B cell (primary cell): ENCODE measurements at regions not wholly inside any gene's neighbourhood (a gene's known extent, or its start where the extent isn't known, plus 50 kb on each side); places are given as distances from the start of the nearest gene placed in this dataset.
"Not testable (repeated sequence)": the region's sequence is repeated elsewhere in the genome, so short reads cannot be mapped to it uniquely, and the experiment has no call there.

ENCODE experiments used
- ATAC-seq: fragments of 200-7000 bp; cut with Tn5 transposase; one replicate; pipeline ENCODE4 v1.10.0; 2021; ENCODE audit warnings: low read depth, mild to moderate bottlenecking, moderate number of reproducible peaks, moderate library complexity
- CTCF ChIA-PET: fragments of 350-600 bp; sonication (Branson Sonifier 250); formaldehyde crosslinking; loops from one replicate; lab custom pipeline; 2021; ENCODE audit warnings: antibody characterized with exemption, inconsistent platforms; lab: Charles Lee
- POLR2A ChIA-PET: fragments of 350-600 bp; sonication (Branson Sonifier 250); formaldehyde crosslinking; loops from one replicate; lab custom pipeline; 2021; ENCODE audit warnings: antibody characterized with exemption; lab: Charles Lee
- DNase-seq: peaks from one replicate; pipeline ENCODE4 v3.0.0; 2013
- H2AFZ ChIP-seq: 2 replicates; pipeline ENCODE4 v1.6.1; 2012; ENCODE audit warnings: mild to moderate bottlenecking, low read depth, low read length; ENCODE audit not compliant: insufficient read depth, poor library complexity, severe bottlenecking
- H3K27ac ChIP-seq, 2 donors: 1 replicate in 1 of 2; 2 replicates in 1 of 2; pipeline ENCODE4 v1.5.1; 2012 to 2013; ENCODE audit warnings: low read length in 2 of 2, mild to moderate bottlenecking in 2 of 2, moderate library complexity in 1 of 2
- H3K27me3 ChIP-seq, 4 experiments: fragments of 200-600 bp in 1 of 4; sonication (generic) in 1 of 4; replicated peaks in 1 of 4; 1 replicate in 2 of 4; 2 replicates in 2 of 4; pipeline versions ENCODE4 v1.6.1 to v1.7.0; 2013 to 2016; ENCODE audit warnings: low read length in 3 of 4, mild to moderate bottlenecking in 2 of 4, mixed read lengths in 1 of 4, moderate library complexity in 1 of 4; ENCODE audit not compliant: insufficient read depth in 4 of 4, control insufficient read depth in 3 of 4; ENCODE audit errors: control extremely low read depth in 1 of 4
- H3K36me3 ChIP-seq, 2 experiments: replicated peaks in 1 of 2; 1 replicate in 1 of 2; 2 replicates in 1 of 2; pipeline versions ENCODE4 v1.6.1 to v1.7.1; 2013; ENCODE audit warnings: low read length in 1 of 2; ENCODE audit not compliant: insufficient read depth in 2 of 2, control insufficient read depth in 1 of 2; ENCODE audit errors: control extremely low read depth in 1 of 2, extremely low read depth in 1 of 2
- H3K4me1 ChIP-seq, 2 donors: fragments of 200-600 bp in 1 of 2; sonication (generic) in 1 of 2; 1 replicate in 1 of 2; 2 replicates in 1 of 2; pipeline versions ENCODE4 v1.5.1 to v1.6.1; 2013 to 2017; ENCODE audit warnings: low read length in 2 of 2; ENCODE audit not compliant: control insufficient read depth in 2 of 2, insufficient read depth in 2 of 2
- H3K4me2 ChIP-seq: replicated peaks from 2 replicates; pipeline ENCODE3; 2012; ENCODE audit warnings: mild to moderate bottlenecking, low read depth, low read length; ENCODE audit not compliant: poor library complexity, severe bottlenecking
- H3K4me3 ChIP-seq, 5 experiments: fragments of 200-600 bp in 1 of 5; sonication (generic) in 1 of 5; 1 replicate in 3 of 5; 2 replicates in 2 of 5; pipeline versions ENCODE4 v1.5.1 to v1.7.0; 2011 to 2016; ENCODE audit warnings: low read length in 4 of 5, mild to moderate bottlenecking in 4 of 5, low read depth in 2 of 5, control low read depth in 1 of 5, moderate library complexity in 1 of 5; ENCODE audit not compliant: insufficient read depth in 1 of 5; ENCODE audit errors: control extremely low read depth in 1 of 5, extremely low read depth in 1 of 5
- H3K79me2 ChIP-seq: fragments of 200-600 bp; sonication (generic); one replicate; pipeline ENCODE4 v1.6.0; 2016; ENCODE audit warnings: low read length; ENCODE audit not compliant: control insufficient read depth, insufficient read depth
- H3K9ac ChIP-seq: fragments of 200-600 bp; sonication (generic); 2 replicates; pipeline ENCODE4 v1.6.1; 2017; ENCODE audit warnings: mild to moderate bottlenecking, low read length, moderate library complexity
- H3K9me3 ChIP-seq, 3 donors: one replicate each; pipeline versions ENCODE4 v1.6.1 to v1.7.1; 2013; ENCODE audit warnings: low read length in 2 of 3; ENCODE audit not compliant: control insufficient read depth in 2 of 3, insufficient read depth in 1 of 3; ENCODE audit errors: control extremely low read depth in 1 of 3
- H4K20me1 ChIP-seq: 2 replicates; pipeline ENCODE4 v1.6.0; 2012; ENCODE audit warnings: mild to moderate bottlenecking, low read length; ENCODE audit not compliant: insufficient read depth, control insufficient read depth, poor library complexity, severe bottlenecking
- H3K27ac Mint-ChIP-seq: one replicate; pipeline ENCODE4 v1.8.0; 2021; ENCODE audit warnings: mixed read lengths
- H3K27me3 Mint-ChIP-seq: one replicate; pipeline ENCODE4 v1.8.0; 2021; ENCODE audit warnings: mixed read lengths
- H3K4me1 Mint-ChIP-seq: one replicate; pipeline ENCODE4 v1.8.0; 2021; ENCODE audit warnings: mixed read lengths
- H3K4me3 Mint-ChIP-seq: one replicate; pipeline ENCODE4 v1.8.0; 2021; ENCODE audit warnings: mixed read lengths
- H3K9me3 Mint-ChIP-seq: one replicate; pipeline ENCODE4 v1.8.0; 2022; ENCODE audit warnings: mixed read lengths; ENCODE audit not compliant: insufficient read depth
- EZH2 ChIP-seq: IDR thresholded peaks from 2 replicates; pipeline ENCODE4 v1.6.1; 2012; ENCODE audit warnings: borderline replicate concordance, low read depth, mild to moderate bottlenecking, moderate library complexity, low read length; ENCODE audit not compliant: insufficient read depth, poor library complexity, severe bottlenecking
- WGBS: methylation state at CpG from one replicate; pipeline ENCODE4 v1.1.5; 2013; ENCODE audit warnings: missing lambda C conversion rate; ENCODE audit not compliant: insufficient coverage; 5-methylcytosine and 5-hydroxymethylcytosine counted together
- intact Hi-C: fragments of 100-400 bp; cut with micrococcal nuclease; formaldehyde crosslinking; loops from one replicate; pipeline ENCODE4 v1.10.0; 2022
- TF ChIP-seq, protein P1 (sequence below): fragments of 200-600 bp; IDR thresholded peaks from one replicate; pipeline ENCODE4 v1.8.0; 2022; ENCODE audit warnings: antibody characterized with exemption, mild to moderate bottlenecking

- Mint-ChIP-seq H3K27me3 (peaks cover 25% of the 10 kb centered on the region), H3K4me1 (peaks cover 27% of the 10 kb centered on the region), H3K27ac (no peak overlapping the region), H3K9me3 (peaks cover 8% of the 10 kb centered on the region), H3K4me3 (peak overlapping the region; percentile 60)
- Histone ChIP-seq H2AFZ (no peak overlapping the region), H3K79me2 (no peaks in the 10 kb centered on the region), H3K4me1 (peaks cover 8 to 20% of the 10 kb centered on the region in 2 donors), H3K27ac (no peak overlapping the region), H3K4me3 (no peak overlapping the region), H3K9me3 (peaks cover 0 to 24% (median 14%) of the 10 kb centered on the region in 3 donors), H4K20me1 (no peaks in the 10 kb centered on the region), H3K27me3 (peaks cover 0 to 9% (median under 1%) of the 10 kb centered on the region in 4 experiments), H3K36me3 (no peaks in the 10 kb centered on the region), H3K9ac (no peak overlapping the region), H3K4me2 (peak overlapping the region; percentile 61)
- TF ChIP-seq EZH2 = no peak
- TF ChIP-seq, protein P1, sequence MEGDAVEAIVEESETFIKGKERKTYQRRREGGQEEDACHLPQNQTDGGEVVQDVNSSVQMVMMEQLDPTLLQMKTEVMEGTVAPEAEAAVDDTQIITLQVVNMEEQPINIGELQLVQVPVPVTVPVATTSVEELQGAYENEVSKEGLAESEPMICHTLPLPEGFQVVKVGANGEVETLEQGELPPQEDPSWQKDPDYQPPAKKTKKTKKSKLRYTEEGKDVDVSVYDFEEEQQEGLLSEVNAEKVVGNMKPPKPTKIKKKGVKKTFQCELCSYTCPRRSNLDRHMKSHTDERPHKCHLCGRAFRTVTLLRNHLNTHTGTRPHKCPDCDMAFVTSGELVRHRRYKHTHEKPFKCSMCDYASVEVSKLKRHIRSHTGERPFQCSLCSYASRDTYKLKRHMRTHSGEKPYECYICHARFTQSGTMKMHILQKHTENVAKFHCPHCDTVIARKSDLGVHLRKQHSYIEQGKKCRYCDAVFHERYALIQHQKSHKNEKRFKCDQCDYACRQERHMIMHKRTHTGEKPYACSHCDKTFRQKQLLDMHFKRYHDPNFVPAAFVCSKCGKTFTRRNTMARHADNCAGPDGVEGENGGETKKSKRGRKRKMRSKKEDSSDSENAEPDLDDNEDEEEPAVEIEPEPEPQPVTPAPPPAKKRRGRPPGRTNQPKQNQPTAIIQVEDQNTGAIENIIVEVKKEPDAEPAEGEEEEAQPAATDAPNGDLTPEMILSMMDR = no peak
- 86% methylated on average over 22 of the region's 23 CpGs for WGBS
- intact Hi-C loops = no loop called here
- ChIA-PET CTCF (no interaction called here), POLR2A (no interaction called here)
- ATAC-seq (no peak), DNase-seq (no peak)
These were observed 143.7 kb downstream of the DLL1 start for GRCh38 chr6:170147056-170147787.

DNA sequence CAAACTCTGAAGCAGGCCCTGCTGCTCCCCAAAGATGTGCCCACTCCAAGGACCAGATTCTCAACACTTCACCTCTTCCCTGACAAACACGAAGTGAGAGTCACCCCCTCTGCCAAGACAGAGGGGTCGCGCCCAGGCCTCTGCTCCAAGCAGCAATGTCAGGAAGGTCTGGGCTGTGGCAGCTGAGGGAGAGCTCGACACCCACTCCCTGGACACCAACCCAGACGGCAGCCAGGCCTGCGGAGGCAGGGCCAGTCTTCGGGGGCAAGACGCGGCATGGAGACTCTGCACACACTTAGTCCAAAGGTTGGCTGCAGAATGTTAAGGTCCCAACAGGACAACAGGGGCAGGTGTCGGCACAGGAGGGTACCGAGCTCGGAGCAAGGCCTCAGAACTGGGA lies 144.2 kb downstream of the DLL1 start:
- CTCF ChIA-PET = no interaction called here
- Mint-ChIP-seq H3K27ac (no peak overlapping the region), H3K9me3 (peaks cover 8% of the 10 kb centered on the region), H3K4me1 (peaks cover 25% of the 10 kb centered on the region), H3K4me3 (no peak overlapping the region), H3K27me3 (peaks cover 19% of the 10 kb centered on the region)
- H2AFZ ChIP-seq = no peak overlapping the region
- intact Hi-C loops = no loop called here
- 85% methylated on average over 11 of the region's 12 CpGs for WGBS
- no peak for ATAC-seq
- H3K4me3 ChIP-seq = no peak overlapping the region
- H3K36me3 ChIP-seq = no peaks in the 10 kb centered on the region
- TF ChIP-seq, protein P1 = no peak
- no peak for TF ChIP-seq EZH2
- no peak overlapping the region for H3K9ac ChIP-seq
- H3K4me1 ChIP-seq = peaks cover 8 to 20% of the 10 kb centered on the region in 2 donors
- no peak overlapping the region for H3K27ac ChIP-seq
- H3K9me3 ChIP-seq = peaks cover 0 to 24% (median 14%) of the 10 kb centered on the region in 3 donors
- no peaks in the 10 kb centered on the region for H3K79me2 ChIP-seq
- no peak overlapping the region for H3K4me2 ChIP-seq
- DNase-seq = no peak
- POLR2A ChIA-PET = no interaction called here
- H4K20me1 ChIP-seq = no peaks in the 10 kb centered on the region
- H3K27me3 ChIP-seq = peaks cover 0 to 9% (median 0%) of the 10 kb centered on the region in 4 experiments

- H3K9ac ChIP-seq, H3K27ac ChIP-seq, H3K4me3 ChIP-seq, POLR2A ChIA-PET, H2AFZ ChIP-seq, CTCF ChIA-PET, H4K20me1 ChIP-seq, H3K4me3 Mint-ChIP-seq, H3K9me3 Mint-ChIP-seq, H3K27me3 ChIP-seq, H3K79me2 ChIP-seq, ATAC-seq, intact Hi-C loops, DNase-seq, H3K36me3 ChIP-seq, H3K4me2 ChIP-seq, H3K27ac Mint-ChIP-seq: not testable (repeated sequence)
- Mint-ChIP-seq H3K27me3 (peaks cover 14% of the 10 kb centered on the region), H3K4me1 (peaks cover 25% of the 10 kb centered on the region)
- Histone ChIP-seq H3K4me1 (peaks cover 8 to 20% of the 10 kb centered on the region in 2 donors), H3K9me3 (peaks cover 0 to 24% (median 14%) of the 10 kb centered on the region in 3 donors)
These were observed 144.7 kb downstream of the DLL1 start for GRCh38 chr6:170146131-170146530.
